ENCODE measurements at regions not wholly inside any gene's neighbourhood (a gene's known extent, or its start where the extent isn't known, plus 50 kb on each side); places are given as distances from the start of the nearest gene placed in this dataset.
"Not testable (repeated sequence)": the region's sequence is repeated elsewhere in the genome, so short reads cannot be mapped to it uniquely, and the experiment has no call there.

GRCh38 chr2:129550536-129550935 lies 428.9 kb upstream of the RAB6C start:
- no peak for DNase-seq

DNA sequence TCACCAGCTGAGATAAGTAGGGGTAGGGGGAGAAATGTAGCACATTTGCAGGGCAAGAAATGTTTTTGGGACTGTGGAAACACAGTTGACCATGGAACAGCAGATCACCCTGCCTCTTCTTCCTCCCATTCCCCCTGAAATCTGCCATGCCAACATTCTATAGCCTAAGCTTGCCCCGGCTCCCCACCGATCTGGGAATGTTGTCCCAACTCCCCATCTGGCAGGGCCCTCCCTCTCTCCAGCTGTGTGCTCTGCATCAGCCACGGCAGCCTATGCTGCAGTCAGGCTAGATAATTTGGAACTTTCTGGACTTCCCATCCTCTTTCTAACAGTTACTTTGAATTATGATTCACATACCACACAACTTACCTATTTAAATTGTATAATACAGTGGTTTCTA lies 425.1 kb upstream of the RAB6C start:
- no peak for DNase-seq

DNA sequence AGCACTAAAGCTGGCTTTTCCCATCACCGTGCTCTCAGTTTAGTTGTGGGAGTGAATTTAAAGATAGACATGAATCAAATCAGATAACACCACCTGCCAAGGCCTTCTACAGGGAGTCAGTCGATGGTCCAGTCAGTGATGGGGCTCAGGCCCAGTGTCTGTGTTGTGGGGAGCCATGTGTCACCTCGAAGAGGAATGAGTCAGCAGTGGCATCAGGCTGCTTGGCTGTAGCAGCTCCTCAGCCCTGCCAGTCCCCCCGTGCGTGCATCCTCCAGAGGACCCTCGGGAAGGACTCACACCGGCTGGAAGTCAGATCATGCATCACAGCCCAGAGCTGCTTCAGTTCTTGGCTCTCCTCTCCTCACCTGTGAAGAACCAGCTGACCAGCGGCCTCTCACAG lies 420.4 kb upstream of the RAB6C start:
- DNase-seq = no peak

DNA sequence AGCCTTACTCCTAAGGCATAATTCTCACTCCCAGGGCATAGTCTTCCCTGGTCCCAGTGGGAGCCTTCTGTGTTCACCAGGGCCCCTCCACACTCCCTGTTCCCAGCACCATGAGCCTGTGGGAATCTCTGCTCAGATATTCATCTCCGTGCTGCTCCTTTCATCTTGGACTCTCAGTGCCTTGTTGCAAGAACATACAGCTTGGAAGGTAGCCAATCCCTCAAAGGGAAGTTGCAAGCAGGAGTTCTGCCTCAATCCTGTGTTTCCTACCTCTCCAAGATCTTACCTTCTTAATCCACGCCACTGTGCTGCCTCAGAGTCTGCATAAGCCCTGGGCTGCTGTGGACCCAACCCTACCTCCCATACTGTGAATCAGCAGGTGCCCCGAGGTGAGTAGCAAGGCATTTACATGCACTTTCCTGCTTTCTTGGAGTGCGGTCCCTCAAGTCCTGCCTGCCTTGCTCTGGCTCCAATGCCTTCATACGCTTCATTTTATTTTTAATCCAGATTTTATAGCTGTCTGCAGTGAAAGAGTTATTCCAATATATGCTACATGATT lies 413.8 kb upstream of the RAB6C start:
- DNase-seq = no peak

GRCh38 chr2:129570812-129571211 lies 408.7 kb upstream of the RAB6C start:
- not testable (repeated sequence) for DNase-seq

DNA sequence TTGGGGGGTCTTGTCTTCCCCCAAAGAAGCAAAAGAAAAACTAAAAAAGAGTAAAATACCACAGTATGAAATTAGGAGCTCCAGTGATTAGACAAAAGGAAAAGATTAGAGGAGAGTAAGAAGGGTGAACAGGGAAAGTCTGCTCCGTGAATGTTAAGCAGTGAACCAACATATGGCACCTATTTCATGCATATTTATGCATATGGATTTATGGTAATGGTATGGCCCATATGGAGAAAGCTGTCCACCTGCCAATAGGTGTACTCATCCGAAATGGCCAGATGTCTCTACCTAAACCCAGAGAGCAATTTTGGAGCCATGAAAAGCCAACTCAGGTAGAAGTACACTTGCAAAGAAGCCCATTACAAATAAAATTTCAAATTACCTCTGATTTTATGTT lies 404.0 kb upstream of the RAB6C start:
- DNase-seq = no peak

- no peak for DNase-seq
Observed at GRCh38 chr2:129575880-129576279, 403.6 kb upstream of the RAB6C start.

- DNase-seq = no peak
Observed at GRCh38 chr2:129580001-129580400, 399.5 kb upstream of the RAB6C start.

- no peak for DNase-seq
Observed at GRCh38 chr2:129585760-129586159, 393.7 kb upstream of the RAB6C start.

GRCh38 chr2:129587426-129588064 lies 391.9 kb upstream of the RAB6C start:
- no peak for DNase-seq

GRCh38 chr2:129604560-129604959 lies 374.9 kb upstream of the RAB6C start:
- no peak for DNase-seq

- no peak for DNase-seq
Observed at GRCh38 chr2:129605646-129606045, 373.8 kb upstream of the RAB6C start.

GRCh38 chr2:129606496-129607270 lies 372.8 kb upstream of the RAB6C start:
- no peak for DNase-seq

DNA sequence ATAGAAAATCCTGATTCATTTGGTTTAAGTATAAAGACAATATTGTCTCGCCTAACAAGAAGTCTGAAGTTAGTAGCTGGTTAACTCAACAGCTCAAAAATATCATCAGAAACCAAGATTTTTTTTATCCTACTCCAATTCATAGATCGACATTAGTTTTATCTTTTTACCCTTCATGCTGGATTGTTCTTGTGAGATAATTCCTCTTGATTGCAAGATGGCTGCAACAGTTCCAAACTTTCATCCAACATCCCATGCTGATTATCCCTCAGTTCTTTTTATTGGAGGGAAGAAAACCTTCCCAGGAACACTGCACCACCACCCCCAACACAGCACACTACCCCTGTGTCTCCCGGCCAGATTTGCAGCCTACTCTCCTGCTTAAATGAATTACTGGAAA lies 370.2 kb upstream of the RAB6C start:
- no peak for DNase-seq

GRCh38 chr2:129610766-129611165 lies 368.7 kb upstream of the RAB6C start:
- DNase-seq = no peak

- DNase-seq = no peak
Observed at GRCh38 chr2:129611471-129611870, 368.0 kb upstream of the RAB6C start.

DNA sequence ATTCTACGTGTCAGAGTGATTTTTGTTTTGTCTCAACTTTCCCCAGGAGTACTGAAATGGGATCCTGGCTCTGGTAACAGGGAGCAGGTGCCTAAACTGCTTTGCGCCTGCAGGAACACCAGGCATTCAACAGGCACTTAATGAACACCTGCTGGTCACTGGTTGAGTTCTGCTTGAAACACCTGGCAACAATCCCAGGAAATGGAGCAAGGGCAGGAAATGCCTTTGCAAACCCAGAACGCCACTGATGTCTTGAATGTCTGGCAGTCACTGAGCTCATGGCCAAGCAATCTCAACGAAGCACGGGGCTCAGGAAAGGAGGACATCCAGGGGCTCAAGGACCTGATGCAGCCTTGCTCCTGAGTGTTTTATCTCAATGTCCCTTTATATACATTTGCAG lies 360.0 kb upstream of the RAB6C start:
- DNase-seq = no peak

DNA sequence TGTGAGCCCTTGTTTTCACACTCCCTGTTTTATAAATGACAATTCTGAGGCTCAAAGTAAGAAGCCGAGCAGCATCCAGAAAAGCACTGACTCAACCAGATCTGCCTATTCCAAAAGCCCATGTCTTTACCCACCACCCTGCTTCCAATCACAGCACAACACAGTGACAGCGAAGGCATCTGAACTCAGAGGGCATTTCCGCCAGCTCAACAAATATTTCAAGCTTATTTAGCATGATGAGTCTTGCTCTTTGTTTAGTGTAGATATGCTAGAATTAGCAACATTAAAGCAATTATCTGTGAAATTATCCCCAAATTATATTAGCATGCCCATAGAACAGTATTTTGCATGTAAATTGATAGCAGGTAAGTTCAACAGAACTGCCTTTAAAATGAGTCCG lies 359.1 kb upstream of the RAB6C start:
- DNase-seq = no peak

DNA sequence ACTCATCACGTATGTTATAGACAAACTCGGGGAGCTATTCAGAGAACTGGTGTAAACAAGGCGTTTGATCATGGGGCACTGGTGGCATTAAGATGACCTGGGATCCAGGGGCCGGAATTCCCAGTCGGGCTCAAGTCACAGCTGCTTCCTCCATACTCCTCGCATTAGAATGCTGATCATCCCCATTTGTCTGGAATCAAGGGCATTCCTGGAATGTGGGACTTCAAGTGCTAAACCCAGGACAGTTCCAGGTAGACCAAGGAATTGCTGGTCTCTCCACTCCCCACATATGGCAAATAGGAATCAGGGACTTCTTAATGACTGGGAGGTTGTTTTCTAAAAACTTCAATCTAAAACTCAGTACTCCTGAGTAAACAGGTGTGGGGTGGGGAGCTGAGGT lies 355.7 kb upstream of the RAB6C start:
- no peak for DNase-seq

DNA sequence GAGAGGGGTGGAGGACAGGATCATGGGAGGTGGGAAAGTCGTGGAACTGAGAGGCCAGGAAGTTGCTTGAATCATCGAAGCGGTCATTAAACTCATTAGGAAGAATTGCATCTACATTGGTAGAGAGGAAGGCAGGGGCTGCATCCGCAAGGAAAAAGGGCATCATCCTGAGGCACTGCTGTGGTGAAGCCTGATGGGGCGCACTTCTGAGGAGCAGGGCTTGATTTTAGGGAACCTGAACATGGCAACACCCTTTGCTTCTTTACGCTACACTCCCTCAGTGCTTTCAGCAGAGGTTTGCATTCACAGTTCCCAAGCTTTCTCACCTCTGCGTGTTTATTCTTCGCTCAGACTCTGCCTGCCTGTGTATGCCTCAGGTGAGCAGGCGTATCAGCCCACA lies 352.0 kb upstream of the RAB6C start:
- DNase-seq = no peak

DNA sequence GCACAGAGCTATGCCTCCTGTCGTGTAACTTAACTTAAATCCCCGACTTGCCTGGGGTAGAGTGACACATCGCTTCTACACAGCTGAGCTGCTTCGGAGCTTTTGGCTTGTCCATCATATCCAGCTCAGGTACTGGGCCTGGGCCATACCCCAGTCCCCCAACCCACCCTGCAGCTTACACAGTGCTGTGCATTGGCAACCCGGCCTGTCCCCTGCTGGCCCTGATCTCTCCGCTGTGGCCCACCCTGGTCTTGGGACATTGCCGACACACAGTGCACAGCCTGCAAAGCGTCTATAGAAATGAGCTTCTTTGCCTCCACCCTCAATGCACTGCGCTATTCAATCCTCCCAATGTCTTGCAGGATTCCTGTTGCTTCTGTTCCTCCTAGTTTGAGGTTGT lies 342.8 kb upstream of the RAB6C start:
- DNase-seq = no peak

DNA sequence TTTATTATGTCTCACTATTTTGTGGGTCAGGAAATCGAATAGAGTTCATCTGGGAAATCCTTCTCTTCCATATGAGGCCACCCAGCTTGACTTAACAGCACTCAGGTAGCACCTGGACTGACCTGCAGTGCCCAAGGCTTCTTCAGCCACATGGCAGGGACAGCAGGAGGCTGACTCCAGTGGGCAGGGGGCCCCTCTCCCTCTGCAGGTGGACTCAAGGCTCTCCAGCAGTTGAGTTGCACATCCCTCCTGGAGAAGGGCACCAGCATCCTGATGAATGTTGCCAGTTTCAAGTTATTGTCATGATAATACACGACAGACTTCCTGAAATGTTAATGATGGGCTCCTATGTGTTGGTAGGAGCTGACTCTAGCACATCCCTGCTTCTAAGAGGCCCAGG lies 338.1 kb upstream of the RAB6C start:
- DNase-seq = no peak

GRCh38 chr2:129642526-129643043 lies 336.9 kb upstream of the RAB6C start:
- DNase-seq = no peak

DNA sequence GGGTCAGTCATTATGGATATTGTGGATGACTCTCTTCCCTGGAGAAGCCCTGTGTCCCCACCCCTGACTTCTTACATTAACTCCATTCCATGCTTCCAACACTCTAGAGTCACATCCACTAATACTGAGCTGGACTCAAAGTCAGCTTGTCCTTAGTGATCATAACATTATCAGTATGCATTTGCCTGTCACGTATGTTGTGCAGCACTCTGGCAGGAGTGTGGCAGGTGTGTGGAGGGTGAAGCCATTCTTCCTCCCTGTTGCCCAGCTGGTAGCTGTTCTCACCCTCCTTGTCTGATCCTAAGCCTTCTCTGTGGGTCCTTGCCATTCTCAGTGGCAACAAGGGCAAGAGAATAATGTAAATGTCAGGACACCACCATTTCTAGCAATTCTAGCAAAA lies 334.1 kb upstream of the RAB6C start:
- no peak for DNase-seq
